T-helper 1 cell treated with Interleukin-12 subunit alpha and Interleukin-12 subunit beta and Interleukin-4 antibody, amounts not matched to agents 30 μg/mL and 1 μg/mL, for 36 hours (primary cell): ENCODE measurements at regions not wholly inside any gene's neighbourhood (a gene's known extent, or its start where the extent isn't known, plus 50 kb on each side); places are given as distances from the start of the nearest gene placed in this dataset.
A peak's percentile ranks its signal among the peaks of the same experiment; 100 is the strongest.
"Not testable (repeated sequence)": the region's sequence is repeated elsewhere in the genome, so short reads cannot be mapped to it uniquely, and the experiment has no call there.

Experiments used
- H3K27ac Mint-ChIP-seq: one replicate; pipeline ENCODE4 v1.8.0; 2021; ENCODE audit warnings: mild to moderate bottlenecking, mixed read lengths
- H3K27me3 Mint-ChIP-seq: one replicate; pipeline ENCODE4 v1.8.0; 2021; ENCODE audit warnings: low read depth, mixed read lengths
- H3K36me3 Mint-ChIP-seq: one replicate; pipeline ENCODE4 v1.8.0; 2021; ENCODE audit warnings: low read depth, mixed read lengths
- H3K4me1 Mint-ChIP-seq: one replicate; pipeline ENCODE4 v1.8.0; 2021; ENCODE audit warnings: low read depth, mixed read lengths
- H3K4me3 Mint-ChIP-seq: one replicate; pipeline ENCODE4 v1.8.0; 2021; ENCODE audit warnings: mild to moderate bottlenecking, moderate library complexity, mixed read lengths
- H3K9me3 Mint-ChIP-seq: one replicate; pipeline ENCODE4 v1.8.0; 2021; ENCODE audit warnings: mixed read lengths

DNA sequence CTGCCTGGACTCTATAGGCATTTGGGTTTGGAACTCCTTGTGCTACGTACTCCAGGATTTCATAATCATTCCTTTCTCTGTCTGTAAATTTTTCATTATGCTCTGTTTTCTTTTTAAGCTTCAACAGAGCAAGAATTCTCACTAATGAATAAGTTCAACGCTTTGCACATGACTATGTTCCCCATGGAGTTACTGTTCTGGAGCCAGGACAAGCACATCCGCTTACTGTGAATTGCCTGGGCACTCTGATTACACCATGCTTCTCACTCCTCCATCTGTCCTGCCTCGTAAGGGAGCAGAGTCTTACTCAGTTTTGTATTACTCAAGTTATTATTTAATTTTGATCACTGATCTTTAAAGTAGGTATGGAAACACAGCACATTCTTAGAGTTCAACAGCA is 472.7 kb downstream of the RAP2B start:
- peaks cover 1% of the 10 kb centered on the region for H3K36me3 Mint-ChIP-seq
- peaks cover 36% of the 10 kb centered on the region for H3K4me1 Mint-ChIP-seq
- H3K9me3 Mint-ChIP-seq = no peaks in the 10 kb centered on the region
- H3K27me3 Mint-ChIP-seq = no peaks in the 10 kb centered on the region
- no peak overlapping the region for H3K4me3 Mint-ChIP-seq
- no peak overlapping the region for H3K27ac Mint-ChIP-seq

DNA sequence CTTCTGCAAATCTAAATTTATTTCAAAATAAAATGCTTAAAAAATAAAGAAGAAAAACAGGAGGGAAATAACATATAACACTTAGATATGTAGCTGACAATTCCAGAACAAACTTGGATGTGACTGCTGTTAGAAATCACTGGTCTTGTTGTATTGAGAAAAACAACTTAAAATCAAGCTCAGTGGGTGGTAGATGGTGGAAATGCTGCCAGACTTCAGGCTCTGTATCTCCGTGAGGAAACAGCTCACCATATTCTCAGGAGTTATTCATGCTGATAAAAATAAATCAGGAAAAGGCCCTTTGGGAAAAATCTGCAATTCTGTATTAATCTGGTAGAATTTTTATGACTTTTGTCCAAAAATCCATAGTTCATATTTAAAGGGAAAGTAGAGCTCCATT is 477.6 kb downstream of the RAP2B start:
- H3K4me3 Mint-ChIP-seq = no peak overlapping the region
- peaks cover 13% of the 10 kb centered on the region for H3K36me3 Mint-ChIP-seq
- H3K4me1 Mint-ChIP-seq = peaks cover 44% of the 10 kb centered on the region
- H3K27me3 Mint-ChIP-seq = no peaks in the 10 kb centered on the region
- no peak overlapping the region for H3K27ac Mint-ChIP-seq
- peaks cover 15% of the 10 kb centered on the region for H3K9me3 Mint-ChIP-seq

- Mint-ChIP-seq H3K27ac (no peak overlapping the region), H3K9me3 (peaks cover 23% of the 10 kb centered on the region), H3K4me3 (no peak overlapping the region), H3K4me1 (peaks cover 36% of the 10 kb centered on the region), H3K36me3 (peaks cover 13% of the 10 kb centered on the region), H3K27me3 (no peaks in the 10 kb centered on the region)
Observed at GRCh38 chr3:153640689-153641665, 479.0 kb downstream of the RAP2B start.

- peaks cover 13% of the 10 kb centered on the region for H3K36me3 Mint-ChIP-seq
- peaks cover 34% of the 10 kb centered on the region for H3K4me1 Mint-ChIP-seq
- peaks cover 23% of the 10 kb centered on the region for H3K9me3 Mint-ChIP-seq
- not testable (repeated sequence) for H3K4me3 Mint-ChIP-seq, H3K27ac Mint-ChIP-seq, H3K27me3 Mint-ChIP-seq
Observed at GRCh38 chr3:153642576-153642975, 478.6 kb upstream of the ARHGEF26 start.

- H3K27ac Mint-ChIP-seq = peak overlapping the region; percentile 58
- H3K36me3 Mint-ChIP-seq = peaks cover 13% of the 10 kb centered on the region
- peaks cover 23% of the 10 kb centered on the region for H3K9me3 Mint-ChIP-seq
- H3K4me3 Mint-ChIP-seq = peak overlapping the region; percentile 58
- peaks cover 36% of the 10 kb centered on the region for H3K4me1 Mint-ChIP-seq
- not testable (repeated sequence) for H3K27me3 Mint-ChIP-seq
Observed at GRCh38 chr3:153643471-153643870, 477.7 kb upstream of the ARHGEF26 start.

DNA sequence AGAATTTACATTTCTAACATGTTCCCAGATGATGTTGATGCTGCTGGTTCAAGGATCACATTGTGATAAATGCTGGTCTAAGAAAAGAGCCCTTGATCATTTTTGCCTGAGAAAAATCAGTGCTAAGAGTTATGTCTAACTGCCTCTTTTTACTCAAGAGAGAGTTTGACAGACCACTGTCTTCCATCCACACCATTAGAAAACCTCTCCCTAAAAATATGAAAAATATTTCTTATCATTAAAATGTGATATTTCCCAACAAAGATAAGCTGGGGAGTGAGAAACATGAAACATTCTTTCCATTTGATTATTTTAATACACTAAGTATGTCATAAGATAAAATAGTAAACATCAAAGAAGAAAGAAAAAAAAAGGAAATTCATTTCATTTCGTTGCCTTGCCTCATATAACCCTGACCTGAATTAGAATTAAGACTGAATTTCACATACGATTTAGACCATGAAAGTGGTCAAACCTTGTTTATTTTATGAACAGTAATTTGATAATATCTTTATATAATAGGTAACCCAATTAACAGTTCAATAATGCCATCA is 471.8 kb upstream of the ARHGEF26 start:
- Mint-ChIP-seq H3K36me3 (peaks cover 2% of the 10 kb centered on the region), H3K4me3 (no peak overlapping the region), H3K4me1 (peaks cover 6% of the 10 kb centered on the region), H3K27ac (no peak overlapping the region), H3K9me3 (peaks cover 17% of the 10 kb centered on the region), H3K27me3 (no peaks in the 10 kb centered on the region)

- no peak overlapping the region for H3K27ac Mint-ChIP-seq
Observed at GRCh38 chr3:153652076-153652475, 469.1 kb upstream of the ARHGEF26 start.

GRCh38 chr3:153657046-153657445 is 464.1 kb upstream of the ARHGEF26 start:
- Mint-ChIP-seq H3K4me1 (no peaks in the 10 kb centered on the region), H3K27me3 (no peaks in the 10 kb centered on the region), H3K4me3 (no peak overlapping the region), H3K9me3 (peaks cover 21% of the 10 kb centered on the region), H3K27ac (no peak overlapping the region), H3K36me3 (no peaks in the 10 kb centered on the region)

More at GRCh38 chr3:153652076-153652475, 469.1 kb upstream of the ARHGEF26 start:
- peaks cover 15% of the 10 kb centered on the region for H3K9me3 Mint-ChIP-seq
- H3K4me3 Mint-ChIP-seq = no peak overlapping the region
- H3K27me3 Mint-ChIP-seq = no peaks in the 10 kb centered on the region
- no peaks in the 10 kb centered on the region for H3K36me3 Mint-ChIP-seq
- H3K4me1 Mint-ChIP-seq = peaks cover 2% of the 10 kb centered on the region

GRCh38 chr3:153657461-153657860 is 463.7 kb upstream of the ARHGEF26 start:
- H3K4me1 Mint-ChIP-seq = no peaks in the 10 kb centered on the region
- no peaks in the 10 kb centered on the region for H3K27me3 Mint-ChIP-seq
- H3K36me3 Mint-ChIP-seq = no peaks in the 10 kb centered on the region
- no peak overlapping the region for H3K4me3 Mint-ChIP-seq
- H3K9me3 Mint-ChIP-seq = peaks cover 24% of the 10 kb centered on the region
- H3K27ac Mint-ChIP-seq = no peak overlapping the region

- no peak overlapping the region for H3K27ac Mint-ChIP-seq
- no peaks in the 10 kb centered on the region for H3K36me3 Mint-ChIP-seq
- H3K4me3 Mint-ChIP-seq = no peak overlapping the region
- H3K9me3 Mint-ChIP-seq = peaks cover 24% of the 10 kb centered on the region
- H3K27me3 Mint-ChIP-seq = no peaks in the 10 kb centered on the region
- no peaks in the 10 kb centered on the region for H3K4me1 Mint-ChIP-seq
Observed at GRCh38 chr3:153658136-153658535, 463.1 kb upstream of the ARHGEF26 start.

DNA sequence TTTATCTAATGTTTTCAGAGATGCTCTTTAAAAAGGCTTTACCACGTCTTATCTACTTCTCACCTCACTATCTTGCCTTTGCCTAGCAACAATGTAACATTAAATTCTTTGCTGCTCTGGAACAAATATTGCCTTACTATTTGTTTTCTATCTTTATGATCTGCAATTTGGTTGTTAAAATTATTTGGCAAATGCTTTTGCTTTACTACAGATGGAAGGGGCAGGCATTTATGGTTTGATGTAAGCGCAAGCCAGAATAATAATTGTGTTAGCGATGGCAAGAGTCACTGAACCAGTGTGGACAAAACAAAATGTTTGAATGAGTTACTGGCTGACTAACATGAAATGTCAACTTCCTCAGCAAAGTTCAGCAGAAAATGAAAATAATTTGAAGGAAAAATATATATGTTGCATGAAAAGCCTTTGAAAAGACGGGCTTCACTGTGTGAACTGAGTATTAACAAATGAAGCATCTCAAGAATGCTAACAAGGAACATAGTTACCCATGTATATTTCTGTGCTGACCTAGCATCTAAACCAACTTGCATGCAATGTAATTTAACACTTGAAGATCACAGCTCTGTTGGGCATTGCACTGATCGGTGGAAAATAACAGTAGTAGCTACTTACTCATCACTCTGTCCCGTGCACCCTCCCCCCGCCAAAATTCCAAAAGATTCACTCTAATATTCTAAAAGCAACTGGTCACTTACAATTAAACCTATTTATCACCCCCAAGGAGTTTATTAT is 454.0 kb upstream of the ARHGEF26 start:
- H3K9me3 Mint-ChIP-seq = peaks cover 2% of the 10 kb centered on the region
- no peak overlapping the region for H3K27ac Mint-ChIP-seq
- H3K4me3 Mint-ChIP-seq = no peak overlapping the region
- H3K36me3 Mint-ChIP-seq = no peaks in the 10 kb centered on the region
- no peaks in the 10 kb centered on the region for H3K27me3 Mint-ChIP-seq
- H3K4me1 Mint-ChIP-seq = no peaks in the 10 kb centered on the region

DNA sequence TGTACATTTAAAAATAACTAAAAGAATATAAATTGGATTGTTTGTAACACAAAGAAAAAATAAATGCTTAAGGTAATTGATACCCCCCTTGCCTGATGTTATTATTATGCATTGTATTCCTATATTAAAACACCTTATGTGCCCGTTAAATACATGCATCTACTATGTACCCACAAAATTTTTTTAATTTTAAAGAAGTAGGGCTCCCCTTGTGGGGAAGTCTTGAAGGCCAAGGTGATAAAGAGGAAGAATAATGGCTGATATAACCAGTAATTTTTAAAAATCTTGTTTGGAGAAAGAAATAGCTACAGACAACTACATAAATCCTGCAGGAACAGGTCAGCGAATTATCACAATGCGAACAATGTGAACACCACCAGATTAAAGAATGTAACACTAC is 451.7 kb upstream of the ARHGEF26 start:
- H3K9me3 Mint-ChIP-seq = no peaks in the 10 kb centered on the region
- H3K27ac Mint-ChIP-seq = no peak overlapping the region
- H3K36me3 Mint-ChIP-seq = no peaks in the 10 kb centered on the region
- H3K27me3 Mint-ChIP-seq = no peaks in the 10 kb centered on the region
- no peak overlapping the region for H3K4me3 Mint-ChIP-seq
- H3K4me1 Mint-ChIP-seq = peaks cover 9% of the 10 kb centered on the region

DNA sequence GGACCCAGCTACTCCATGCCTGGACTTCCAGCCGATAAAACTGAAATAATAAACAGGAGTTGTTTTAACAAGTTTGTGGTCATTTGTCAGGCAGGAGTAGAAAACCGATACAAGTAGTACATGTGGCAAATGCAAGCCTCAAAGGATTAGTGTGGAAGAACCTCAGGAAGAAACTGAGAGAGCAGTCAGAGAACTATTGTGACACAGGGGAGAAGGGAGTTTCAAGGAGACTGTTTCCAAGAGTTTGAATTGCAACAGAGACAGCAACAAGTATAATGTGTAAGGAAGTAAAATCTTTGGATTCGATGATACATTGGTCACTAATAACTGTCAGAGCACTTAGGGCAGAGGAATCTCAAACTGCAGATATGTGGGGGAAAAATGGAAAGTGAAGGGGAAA is 450.6 kb upstream of the ARHGEF26 start:
- Mint-ChIP-seq H3K4me1 (peaks cover 9% of the 10 kb centered on the region), H3K4me3 (no peak overlapping the region), H3K27me3 (no peaks in the 10 kb centered on the region), H3K36me3 (no peaks in the 10 kb centered on the region), H3K9me3 (no peaks in the 10 kb centered on the region), H3K27ac (no peak overlapping the region)

- Mint-ChIP-seq H3K27ac (no peak overlapping the region), H3K27me3 (no peaks in the 10 kb centered on the region)
Observed at GRCh38 chr3:153673853-153674252, 447.3 kb upstream of the ARHGEF26 start.

More at GRCh38 chr3:153673853-153674252, 447.3 kb upstream of the ARHGEF26 start:
- Mint-ChIP-seq H3K36me3 (no peaks in the 10 kb centered on the region), H3K4me1 (peaks cover 9% of the 10 kb centered on the region), H3K4me3 (no peak overlapping the region), H3K9me3 (peaks cover 5% of the 10 kb centered on the region)
